ENCODE measurements at regions not wholly inside any gene's neighbourhood (a gene's known extent, or its start where the extent isn't known, plus 50 kb on each side); places are given as distances from the start of the nearest gene placed in this dataset.

DNA sequence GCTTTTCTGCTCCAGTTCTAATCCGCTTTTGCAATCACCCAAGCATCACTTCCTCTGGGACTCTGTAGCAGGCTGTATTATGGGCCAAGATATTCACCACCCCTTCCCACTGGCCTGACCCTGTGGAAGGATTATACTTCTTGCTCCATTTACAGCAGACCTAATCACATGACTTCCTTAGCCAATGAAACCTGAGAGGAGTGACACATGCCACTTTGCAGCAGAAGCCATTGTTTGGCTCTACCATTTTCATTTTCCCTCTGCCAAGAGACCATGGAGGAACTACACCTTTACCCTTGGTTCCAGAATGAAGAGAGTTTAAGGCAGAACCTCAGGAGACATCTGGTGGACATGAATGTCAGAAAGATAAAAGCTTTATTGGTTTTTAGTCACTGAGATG lies 134.9 kb upstream of the HSD17B12 start:
- DNase-seq (ENCODE audit: low read depth, low spot score): no peak

DNA sequence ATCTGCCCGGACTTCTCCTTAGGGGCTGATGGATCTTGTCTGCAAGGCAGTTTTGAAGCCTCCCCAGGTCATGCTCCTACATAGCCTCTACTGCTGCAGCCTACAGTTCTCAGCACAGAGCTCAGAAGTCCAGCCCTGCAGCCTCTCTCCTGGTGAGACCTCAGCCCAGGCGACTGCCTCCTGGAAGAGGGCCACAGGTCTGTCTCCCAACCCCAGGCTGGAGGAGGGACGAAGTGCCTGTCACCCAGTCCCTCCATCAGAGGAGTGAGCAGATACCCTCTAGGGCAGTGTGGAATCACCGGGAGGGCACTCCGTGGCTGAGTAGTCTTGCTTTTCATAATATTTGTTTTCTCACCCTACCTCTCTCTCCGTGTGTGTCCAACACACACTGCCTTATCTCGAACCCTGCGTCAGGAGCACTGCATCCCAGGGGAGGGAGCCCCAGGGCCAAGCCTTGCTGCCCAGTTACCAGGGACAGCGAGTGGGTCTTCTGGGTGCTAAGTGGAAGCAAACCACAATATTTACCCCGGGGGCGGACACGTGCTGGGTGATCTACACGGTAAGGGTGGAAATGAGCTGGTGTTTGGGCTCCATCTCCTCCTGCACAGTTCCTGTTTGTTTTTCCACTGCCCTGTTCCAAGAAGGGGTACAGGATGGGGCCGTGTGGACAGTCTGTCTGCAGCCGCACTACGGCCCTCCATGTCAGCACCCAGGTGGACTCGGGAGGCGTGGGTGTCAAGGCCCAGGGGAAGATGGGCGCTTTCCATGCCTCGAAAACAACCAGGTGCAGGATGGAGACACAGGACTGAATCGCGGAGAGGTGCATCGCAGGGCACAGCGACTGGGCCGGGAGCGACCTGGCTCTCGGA lies 133.7 kb upstream of the HSD17B12 start:
- H3K27ac ChIP-seq: no peak overlapping the region
- DNase-seq (ENCODE audit: low read depth, low spot score): no peak

More for the DNA sequence above, 134.9 kb upstream of the HSD17B12 start:
- H3K27ac ChIP-seq: no peak overlapping the region

DNA sequence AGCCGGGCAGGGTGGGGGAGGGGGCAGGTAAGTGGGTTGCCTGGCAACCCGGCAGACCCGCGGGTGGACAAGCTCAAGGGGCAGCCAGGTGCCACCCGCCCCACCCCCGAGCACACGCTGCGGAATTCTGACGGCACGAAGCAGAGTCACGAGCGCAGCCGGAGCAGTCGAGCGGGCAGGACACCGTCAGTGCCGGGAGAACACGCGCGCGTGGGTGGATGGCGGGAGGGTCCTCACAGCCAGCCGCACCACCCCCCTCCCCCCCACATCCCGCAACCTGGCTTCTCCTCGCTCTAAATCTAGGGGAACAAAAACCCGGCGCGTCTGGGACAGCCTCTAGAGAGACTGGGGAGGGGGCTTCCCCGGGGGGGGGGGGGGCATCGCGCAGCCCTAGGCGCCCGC lies 133.1 kb upstream of the HSD17B12 start:
- no peak for DNase-seq (ENCODE audit: low read depth, low spot score)
- no peak overlapping the region for H3K27ac ChIP-seq

DNA sequence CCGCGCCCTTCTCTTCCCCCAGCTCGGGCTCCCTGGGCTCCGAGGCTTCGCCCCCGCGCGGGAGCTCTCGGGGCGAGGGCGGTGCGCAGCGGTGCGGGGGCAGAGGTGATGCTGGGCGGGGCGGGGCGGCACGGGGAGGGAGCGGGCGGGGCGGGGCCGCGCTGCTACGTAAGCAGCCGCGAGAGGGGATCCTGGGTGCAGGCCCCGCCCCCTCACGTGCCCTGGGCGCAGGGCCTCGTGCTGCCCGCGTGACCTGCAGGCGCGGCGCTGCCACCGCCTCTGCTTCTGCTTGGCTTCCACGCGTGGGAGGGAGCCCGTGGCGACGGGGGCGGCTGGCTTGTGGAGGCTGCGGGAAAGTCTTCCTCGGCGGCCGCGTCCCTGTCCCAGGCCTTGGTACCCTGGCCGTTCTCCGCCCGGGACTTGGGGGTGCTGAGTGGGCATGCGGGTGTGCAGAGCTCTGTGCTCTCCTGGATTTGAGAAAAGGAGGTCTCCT lies 132.6 kb upstream of the HSD17B12 start:
- H3K27ac ChIP-seq: no peak overlapping the region
- DNase-seq (ENCODE audit: low read depth, low spot score): no peak

DNA sequence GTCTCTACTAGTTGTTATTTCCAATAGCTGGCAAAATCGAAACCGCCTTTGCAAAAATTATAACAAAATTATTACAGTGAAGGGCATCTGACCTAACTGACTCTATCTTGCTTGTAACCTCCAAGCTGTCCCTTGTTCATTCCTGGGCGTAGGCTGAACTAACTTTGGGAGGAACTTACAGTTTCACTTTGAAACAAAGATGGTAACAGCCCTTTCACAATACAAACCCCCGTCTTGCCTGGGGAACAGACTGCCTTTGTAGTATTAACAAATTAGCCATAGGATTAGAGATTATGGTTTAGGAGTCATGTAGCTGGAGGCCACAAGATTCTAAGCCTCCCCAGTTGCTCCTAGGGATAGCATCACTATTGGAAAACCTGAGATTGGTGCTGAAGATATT lies 131.6 kb upstream of the HSD17B12 start:
- H3K27ac ChIP-seq: no peak overlapping the region
- no peak for DNase-seq (ENCODE audit: low read depth, low spot score)

DNA sequence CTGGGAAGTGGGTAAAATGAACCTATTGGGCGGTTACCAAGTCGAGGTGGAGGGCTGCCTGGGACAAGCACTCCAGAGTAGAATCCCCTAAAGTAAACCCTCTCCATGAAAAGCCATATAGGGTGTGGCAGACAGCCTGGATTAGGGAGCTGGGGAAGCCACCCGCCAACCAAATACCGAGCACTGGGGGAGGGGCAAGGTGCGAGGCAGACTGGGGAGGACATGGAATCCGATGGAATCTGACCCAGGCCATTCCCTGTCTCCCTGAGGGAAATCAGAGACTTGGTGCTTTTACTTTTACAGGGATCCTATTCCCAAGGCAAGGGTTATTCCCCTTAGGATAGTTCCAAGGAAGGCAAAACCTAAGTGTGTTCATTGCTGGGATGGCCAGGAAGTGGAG lies 130.9 kb upstream of the HSD17B12 start:
- DNase-seq (ENCODE audit: low read depth, low spot score): no peak
- H3K27ac ChIP-seq: no peak overlapping the region

DNA sequence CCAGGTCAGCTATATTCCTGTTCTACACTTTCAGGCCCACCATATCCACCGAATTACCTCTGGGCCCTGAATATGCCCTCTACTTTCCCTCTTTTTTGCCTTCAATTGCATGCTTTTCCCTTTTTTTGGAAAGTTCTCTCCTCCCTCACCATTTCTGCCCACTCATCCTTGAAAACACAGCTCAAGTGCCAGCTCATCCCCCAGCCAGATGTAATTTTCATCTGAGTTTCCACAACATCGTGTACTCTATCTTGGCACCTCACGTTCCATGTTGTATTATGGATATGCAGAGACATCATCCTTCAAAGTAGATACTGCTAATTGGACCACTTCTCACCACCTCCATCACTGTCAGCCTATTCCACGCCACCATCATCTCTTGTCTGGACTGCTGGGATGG lies 129.8 kb upstream of the HSD17B12 start:
- DNase-seq (ENCODE audit: low read depth, low spot score): no peak
- H3K27ac ChIP-seq: no peak overlapping the region

DNA sequence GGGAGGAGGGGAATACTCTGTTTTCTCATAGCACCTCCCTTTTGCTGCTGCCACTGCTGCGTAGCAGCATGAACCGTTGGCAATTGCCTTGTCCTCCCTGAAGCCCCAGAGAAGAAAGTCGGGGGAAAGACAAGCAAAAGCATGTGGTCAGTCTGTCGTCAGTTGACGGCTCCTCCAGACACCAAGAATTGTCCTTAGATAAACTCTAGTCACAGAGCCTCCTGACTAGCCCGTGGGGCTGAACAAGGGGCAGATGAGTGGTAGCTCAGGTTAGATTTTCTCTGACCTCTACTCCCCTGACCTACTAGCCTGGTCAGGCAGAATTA lies 126.4 kb upstream of the HSD17B12 start:
- no peak overlapping the region for H3K27ac ChIP-seq
- no peak for DNase-seq (ENCODE audit: low read depth, low spot score)

DNA sequence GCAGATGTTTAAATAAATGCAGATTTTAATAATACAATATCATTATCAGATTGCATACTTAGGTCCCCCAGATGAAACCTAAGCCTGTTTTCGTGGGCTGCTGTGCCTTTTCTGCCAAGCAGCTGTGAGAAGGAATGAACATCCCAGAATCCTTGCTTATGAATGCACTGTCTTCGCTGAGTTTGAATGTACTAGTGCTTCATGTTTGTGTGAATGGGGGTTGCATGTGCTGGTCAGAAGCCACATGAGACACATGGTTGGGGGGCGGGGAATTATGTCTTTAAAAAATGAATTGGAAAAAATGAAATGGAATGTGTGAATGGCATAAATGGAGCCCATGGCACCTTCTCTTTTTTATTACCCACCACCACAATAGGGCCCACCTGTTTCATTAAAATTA lies 125.4 kb upstream of the HSD17B12 start:
- DNase-seq (ENCODE audit: low read depth, low spot score): no peak
- H3K27ac ChIP-seq: no peak overlapping the region

DNA sequence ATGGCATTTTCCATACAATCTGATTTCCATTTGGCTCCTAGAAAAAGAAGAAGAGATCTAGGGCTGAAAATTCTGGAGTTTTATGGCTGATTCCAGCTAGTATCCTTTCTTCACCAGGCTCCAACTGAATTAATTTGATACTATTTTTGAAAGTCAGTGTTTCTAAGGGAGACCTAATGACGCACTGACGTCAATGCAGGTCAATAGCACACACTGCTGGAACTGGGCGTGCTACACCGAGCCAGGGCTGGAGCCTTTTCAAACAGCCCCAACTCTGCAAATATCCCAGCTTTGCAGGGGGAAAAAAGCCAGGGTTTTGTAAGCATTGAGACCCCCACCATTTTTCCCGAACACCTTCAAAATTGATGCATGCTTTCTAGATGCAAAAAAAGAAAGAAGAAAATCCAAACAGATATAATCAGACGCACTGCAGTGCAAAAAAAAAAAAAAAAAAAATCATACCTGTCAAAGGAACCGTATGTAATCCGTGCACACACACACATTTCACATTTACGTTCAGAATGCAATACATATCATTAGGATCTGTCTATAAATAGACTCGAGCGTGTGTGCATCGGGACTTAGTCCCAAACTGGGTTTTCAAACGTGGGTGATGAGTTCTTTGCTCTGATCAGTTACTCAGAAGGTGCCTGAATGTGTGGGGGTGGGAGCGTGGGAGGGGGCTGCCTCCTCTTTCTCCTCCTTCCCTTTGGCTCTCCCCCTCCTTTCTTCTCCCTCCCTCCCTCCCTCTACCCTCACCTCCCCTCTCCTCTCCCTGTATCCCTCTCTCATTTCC lies 124.5 kb upstream of the HSD17B12 start:
- no peak for DNase-seq (ENCODE audit: low read depth, low spot score)
- H3K27ac ChIP-seq: no peak overlapping the region

DNA sequence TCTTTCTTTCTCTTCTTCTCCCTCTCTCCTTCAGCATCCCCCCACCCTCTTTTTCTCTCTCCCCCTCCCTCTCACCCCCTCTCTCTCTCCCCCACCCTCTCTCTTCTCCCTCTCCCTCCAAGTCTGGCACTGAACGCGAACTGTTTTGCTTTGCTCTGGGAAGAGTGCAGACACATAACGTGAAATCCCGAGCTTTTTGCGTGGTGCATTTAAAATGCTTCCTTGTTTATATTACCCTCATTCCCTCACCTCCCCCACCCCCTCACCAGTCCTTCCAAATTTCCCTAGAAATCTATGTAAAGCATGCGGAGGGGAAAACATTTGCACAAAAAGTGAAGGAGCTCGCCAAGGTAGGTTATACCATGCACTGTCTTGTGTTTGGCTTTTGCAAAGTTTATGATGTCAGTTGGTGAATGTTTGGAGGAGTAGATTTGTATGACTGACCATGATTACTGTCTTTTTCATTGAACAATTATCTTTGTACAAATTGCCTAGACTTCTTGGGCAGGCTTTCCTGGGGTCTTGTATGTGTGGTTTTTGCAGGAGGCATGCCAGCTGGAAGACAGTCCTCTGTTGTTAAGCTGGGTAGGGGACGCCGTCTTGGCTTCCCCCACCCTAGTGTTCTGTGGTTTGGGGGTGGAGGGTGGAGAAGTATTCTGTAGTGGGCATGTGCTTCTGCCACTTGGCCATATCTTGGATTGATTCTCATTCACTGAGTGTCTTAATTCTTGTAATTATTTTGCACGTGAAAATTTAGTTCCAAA lies 123.7 kb upstream of the HSD17B12 start:
- H3K27ac ChIP-seq: no peak overlapping the region
- no peak for DNase-seq (ENCODE audit: low read depth, low spot score)

DNA sequence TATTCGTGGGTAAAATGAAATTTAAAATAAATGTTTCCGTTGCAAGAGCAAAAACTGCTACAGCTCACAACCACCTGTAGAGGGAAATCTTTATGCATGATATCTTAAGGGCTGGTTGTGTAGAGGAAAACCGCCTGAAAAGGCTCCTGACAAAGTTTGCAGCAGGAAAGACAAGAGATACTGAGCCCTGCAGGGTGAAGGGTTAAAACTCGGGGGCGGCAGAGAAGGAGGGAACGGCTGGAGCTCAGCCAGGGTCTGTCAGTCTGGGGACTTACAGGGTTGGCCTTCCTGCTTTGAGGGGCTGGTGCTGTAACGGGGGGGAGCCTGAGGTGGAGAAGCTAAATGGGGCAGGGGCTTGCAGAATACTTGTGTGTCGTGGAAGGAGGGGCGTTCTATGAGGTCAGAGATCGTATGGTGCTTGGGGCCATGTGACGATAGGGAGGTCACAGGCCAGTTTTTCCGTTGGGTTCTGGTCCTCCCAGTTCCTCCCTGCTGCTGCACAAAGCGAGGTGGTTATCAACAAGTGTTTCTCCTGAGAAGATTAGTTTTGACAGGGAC lies 122.9 kb upstream of the HSD17B12 start:
- DNase-seq (ENCODE audit: low read depth, low spot score): no peak
- H3K27ac ChIP-seq: no peak overlapping the region

DNA sequence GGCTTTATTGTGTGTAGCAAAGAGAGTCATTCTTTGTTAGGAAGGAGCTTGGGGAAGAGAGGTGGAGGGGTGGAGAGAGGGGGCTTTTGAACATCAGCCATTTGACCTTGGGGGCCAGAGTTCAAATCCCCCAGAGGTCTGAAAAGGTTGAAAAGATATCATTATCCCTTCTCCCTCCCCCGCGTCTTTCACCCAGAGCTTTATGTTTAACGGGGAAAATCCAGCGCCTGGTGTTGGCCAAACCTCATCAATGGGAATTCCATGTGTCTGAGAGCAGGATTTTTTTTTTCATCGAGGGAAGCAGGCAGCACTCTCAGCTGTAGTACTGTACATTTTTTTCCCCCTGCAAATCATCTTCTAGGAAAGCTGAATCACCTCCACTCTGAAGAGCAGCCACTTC lies 122.4 kb upstream of the HSD17B12 start:
- DNase-seq (ENCODE audit: low read depth, low spot score): no peak

DNA sequence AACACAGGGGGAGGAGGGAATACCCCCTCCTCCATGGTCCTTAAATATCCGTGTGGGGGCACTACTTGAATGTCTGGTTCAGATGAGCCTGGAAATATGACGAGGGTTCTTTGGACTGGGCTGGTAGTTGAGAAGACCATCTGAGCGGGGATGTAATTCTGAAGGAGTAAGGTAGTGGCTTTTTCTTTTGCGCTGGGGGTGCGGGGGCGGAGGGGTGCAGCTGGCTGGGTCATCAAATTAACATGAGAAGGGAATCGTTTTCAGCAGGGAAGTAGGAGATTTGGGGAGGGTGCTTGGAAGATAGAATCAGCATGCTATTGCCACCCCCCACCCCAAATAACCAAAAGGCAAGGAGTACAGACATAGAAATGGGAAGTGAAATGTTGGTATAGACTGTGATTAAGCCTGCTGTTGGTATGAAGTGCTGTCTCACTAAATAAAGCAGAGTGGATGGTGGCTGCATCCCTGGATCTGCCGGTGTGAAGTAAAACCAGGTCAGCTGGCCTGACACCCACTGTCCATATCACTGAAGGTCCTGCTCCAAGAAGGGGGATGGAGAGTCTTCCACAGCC lies 121.9 kb upstream of the HSD17B12 start:
- no peak overlapping the region for H3K27ac ChIP-seq
- no peak for DNase-seq (ENCODE audit: low read depth, low spot score)

More for the DNA sequence above, 122.4 kb upstream of the HSD17B12 start:
- no peak overlapping the region for H3K27ac ChIP-seq

DNA sequence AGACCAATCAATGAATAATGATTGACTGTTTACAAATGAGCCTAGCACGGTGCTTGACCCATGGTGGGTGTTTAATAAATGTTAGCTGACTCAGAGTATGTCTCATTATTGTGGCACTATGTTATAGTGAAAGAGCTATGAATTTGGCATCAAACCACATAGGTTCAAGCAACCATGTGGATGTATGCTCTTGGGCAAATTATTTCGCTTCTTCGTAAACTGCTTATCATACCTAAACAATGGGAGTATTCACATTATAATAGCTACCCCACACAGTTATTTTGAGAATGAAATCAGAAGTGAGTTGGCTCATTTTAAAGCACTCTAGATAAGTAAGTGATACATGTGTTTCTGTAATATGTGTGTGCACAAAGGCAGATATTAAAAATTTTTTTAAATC lies 118.7 kb upstream of the HSD17B12 start:
- no peak for DNase-seq (ENCODE audit: low read depth, low spot score)
- H3K27ac ChIP-seq: no peak overlapping the region

DNA sequence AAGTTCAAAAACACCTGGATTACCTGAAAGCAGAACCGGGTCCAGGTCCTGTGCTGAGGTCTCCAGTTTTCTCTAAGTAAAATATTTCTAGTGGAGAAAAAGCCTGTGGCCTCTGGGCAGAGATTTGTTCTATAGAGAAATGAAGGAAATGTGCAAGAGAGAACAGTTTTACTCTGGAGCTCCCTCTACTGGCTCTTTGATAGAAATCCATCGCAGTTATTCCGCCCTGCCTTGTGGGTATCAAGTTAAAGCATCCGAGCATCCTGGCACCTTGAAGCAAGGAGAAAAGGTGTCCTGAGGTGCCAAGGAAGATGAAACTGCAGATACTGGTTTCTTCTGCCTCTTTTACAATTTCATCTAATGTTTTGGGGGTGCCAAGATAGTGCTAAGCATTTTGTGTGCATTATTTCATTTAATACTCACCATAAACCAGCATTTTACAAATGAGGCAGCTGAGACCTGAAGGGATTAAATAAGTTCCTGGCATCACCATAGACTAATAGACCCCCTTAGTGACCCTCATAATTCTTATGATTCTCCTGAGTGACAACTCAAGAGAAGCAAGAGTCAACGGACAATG lies 113.1 kb upstream of the HSD17B12 start:
- no peak overlapping the region for H3K27ac ChIP-seq
- no peak for DNase-seq (ENCODE audit: low read depth, low spot score)

DNA sequence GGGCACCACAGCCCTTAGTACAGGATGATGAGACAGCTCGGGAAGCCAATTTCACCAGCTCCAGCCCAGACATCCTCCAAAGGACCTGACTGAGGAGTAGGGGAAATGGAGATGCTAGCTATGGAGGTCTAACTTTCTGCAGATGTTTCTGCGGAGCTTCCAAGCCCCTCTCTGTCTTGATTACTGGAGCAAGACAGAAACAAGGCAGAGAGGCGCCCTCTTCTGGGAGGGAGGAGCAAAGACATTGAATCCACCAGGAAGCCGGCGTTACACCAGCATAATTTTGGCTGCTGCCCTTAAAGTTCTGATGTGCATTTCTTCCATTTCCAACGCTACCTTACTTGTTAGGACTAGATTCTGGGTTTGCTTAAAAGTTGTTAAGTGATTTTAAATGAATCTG lies 107.3 kb upstream of the HSD17B12 start:
- no peak for DNase-seq (ENCODE audit: low read depth, low spot score)
- H3K27ac ChIP-seq: no peak overlapping the region

DNA sequence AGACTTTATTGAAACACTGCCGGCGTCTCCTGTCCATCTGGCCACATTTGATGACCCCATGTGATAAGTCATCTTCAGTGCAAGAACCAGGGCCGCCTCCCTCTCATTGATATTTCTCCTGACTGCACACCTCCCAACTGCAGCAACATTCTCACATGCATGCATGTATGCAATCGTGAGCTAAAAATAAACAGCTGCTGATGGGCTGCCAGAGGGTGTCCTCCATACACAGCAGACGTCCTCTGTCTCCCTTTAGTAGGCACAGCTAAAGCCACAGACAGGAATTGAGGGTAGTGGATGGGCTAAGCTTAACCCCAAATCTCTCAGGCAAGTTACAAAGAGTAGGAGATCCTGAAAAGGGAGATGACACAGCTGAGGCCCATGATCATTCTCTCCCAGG lies 106.7 kb upstream of the HSD17B12 start:
- no peak for DNase-seq (ENCODE audit: low read depth, low spot score)
- no peak overlapping the region for H3K27ac ChIP-seq

DNA sequence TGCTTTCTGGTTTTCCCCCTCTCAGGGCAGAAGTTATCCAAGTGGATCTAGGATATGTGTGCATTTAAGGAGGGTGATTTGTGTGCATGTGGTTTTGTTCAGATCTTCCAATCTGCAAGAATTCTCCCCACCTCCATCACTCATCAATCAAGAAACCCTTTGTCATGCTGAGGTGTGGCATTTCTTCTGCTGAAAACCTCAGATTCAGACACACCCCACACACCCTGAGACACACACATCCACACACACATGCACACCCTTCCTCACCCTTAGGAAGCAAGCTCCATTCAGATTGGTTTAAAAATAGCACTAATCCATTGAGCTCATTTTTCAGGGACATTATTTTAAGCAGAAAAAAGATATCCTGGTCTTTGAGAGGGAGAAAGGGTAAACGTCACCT lies 106.1 kb upstream of the HSD17B12 start:
- H3K27ac ChIP-seq: no peak overlapping the region
- DNase-seq (ENCODE audit: low read depth, low spot score): no peak
